Iris pigment epithelial cell (primary cell): ENCODE measurements at regions not wholly inside any gene's neighbourhood (a gene's known extent, or its start where the extent isn't known, plus 50 kb on each side); places are given as distances from the start of the nearest gene placed in this dataset.
"Not testable (repeated sequence)": the region's sequence is repeated elsewhere in the genome, so short reads cannot be mapped to it uniquely, and the experiment has no call there.

Experiments used
- DNase-seq: peaks from one replicate; pipeline ENCODE4 v3.0.0-alpha.2; 2011; ENCODE audit warnings: low read depth

GRCh38 chr5:117624201-117624600, 1049.6 kb upstream of the SEMA6A start:
- no peak for DNase-seq

DNA sequence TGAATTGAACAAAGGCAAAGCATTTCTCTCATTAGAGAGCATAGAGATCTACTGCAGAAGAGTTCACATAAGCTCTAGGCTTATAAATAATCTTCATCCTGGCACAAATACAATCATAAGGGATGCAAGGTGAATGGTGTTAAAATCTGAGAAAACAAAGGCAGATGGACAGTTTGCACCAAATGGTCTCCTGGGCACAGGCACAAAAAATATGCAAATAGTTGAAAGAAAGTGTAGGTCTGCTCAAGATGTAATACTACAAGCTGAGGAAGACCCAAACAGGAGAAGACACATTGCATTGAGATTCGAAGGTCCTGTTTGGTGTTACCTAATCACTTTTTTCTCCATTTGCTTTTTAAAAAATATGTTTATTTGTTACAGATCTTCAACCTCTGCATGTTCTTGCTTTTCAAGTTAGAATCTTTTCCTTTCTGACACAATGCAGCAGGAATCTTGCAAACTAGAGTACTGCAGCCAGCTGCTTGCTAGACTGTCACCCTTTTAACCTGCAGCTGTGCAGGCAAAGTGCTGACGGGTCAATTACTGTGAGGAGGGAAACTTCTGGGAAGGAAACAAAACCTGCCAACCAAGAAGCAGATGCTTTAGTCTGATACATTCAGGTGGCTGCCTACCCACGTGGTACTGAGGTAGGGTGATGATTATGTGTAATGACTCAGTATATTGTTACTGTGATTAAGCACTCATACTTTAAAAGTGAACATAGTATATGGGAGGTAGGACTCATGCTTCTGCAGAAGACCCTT, 1048.6 kb upstream of the SEMA6A start:
- DNase-seq, result no peak

DNA sequence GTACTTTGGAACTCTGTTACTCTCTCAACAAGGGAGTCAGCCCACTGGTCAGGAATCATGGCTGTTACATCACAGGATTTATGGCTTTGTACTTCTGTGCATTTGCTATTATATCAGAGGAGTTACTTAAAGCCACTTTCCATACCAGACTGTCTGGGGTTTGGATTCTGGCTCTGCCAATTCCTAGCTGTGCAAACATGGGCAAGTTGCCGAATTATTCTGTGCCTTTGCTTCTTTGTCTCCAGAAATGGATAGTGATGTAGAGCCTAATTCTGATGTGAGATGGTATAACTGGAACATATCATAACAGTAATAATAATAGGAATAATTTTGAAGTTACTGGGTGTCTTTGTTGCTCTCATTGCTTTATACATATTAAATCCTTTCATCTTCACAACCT, 1047.3 kb upstream of the SEMA6A start:
- DNase-seq, result no peak

DNA sequence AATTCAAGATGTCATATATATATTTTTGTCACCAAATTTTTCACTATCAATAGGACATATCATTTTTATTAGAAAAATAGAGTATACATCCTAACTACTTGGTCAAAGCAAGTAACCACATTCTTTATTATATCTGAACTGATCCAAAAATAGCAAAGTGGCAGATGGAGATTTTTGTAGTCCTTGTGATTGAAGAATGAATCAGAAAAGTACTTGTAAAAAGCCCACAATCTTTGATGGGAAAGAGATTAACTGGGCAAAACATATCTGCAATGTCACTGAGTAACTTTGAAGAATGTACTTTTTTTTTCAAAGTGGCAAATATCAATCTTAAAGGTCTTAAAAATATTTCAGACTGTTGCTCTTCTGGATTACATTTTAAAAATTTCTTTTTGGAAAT, 1040.6 kb upstream of the SEMA6A start:
- no peak for DNase-seq

GRCh38 chr5:117614408-117614807, 1039.8 kb upstream of the SEMA6A start:
- DNase-seq, result no peak

GRCh38 chr5:117604845-117605244, 1030.2 kb upstream of the SEMA6A start:
- DNase-seq, result no peak

DNA sequence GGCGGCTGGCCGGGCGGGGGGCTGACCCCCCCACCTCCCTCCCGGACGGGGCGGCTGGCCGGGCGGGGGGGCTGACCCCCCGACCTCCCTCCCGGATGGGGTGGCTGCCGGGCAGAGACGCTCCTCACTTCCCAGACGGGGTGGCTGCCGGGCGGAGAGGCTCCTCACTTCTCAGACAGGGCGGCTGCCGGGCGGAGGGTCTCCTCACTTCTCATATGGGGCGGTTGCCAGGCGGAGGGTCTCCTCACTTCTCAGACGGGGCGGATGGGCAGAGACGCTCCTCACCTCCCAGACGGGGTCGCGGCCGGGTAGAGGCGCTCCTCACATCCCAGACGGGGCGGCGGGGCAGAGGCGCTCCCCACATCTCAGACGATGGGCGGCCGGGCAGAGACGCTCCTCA, 1025.2 kb upstream of the SEMA6A start:
- not testable (repeated sequence) for DNase-seq

GRCh38 chr5:117594166-117594565, 1019.5 kb upstream of the SEMA6A start:
- DNase-seq, result no peak

GRCh38 chr5:117590944-117591343, 1016.3 kb upstream of the SEMA6A start:
- peak; percentile 3 for DNase-seq

DNA sequence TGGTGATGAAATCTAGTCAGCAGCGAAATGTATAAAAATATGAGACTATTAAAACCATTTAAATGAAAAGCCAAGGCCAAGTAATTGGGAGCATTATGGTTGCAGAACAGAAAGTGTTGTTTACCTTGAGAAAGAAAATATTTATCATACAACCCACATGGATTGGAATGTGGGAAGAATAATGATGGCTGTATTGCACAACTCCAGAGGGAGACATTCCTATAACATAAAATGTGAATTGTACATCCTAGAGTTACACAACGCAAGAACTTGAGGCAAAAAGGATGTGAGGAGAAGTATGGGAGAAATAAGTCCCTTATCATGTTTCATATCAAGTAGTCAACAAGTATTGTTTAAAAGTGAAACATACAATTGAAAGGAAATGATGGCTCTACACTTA, 1014.0 kb upstream of the SEMA6A start:
- DNase-seq, result no peak

DNA sequence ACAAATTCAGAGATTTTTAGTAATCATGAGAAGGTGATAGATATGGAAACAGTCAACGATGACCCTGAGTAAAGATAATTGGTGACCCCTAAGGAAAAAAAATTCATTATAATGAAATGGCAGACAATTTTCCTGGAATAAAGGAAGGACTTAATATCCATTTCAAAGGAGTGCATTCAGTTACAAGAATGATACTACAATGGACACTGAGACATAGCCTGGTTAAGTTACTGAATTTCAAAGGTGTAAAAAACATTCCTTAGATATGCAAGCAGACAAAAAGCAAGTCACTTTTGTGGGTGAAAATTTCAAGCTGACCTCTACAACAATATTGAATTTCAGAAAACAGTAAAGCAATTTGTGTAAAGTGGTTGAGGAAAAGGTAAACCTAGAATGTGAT, 1012.5 kb upstream of the SEMA6A start:
- DNase-seq, result no peak

GRCh38 chr5:117568622-117569021, 994.0 kb upstream of the SEMA6A start:
- DNase-seq, result no peak

DNA sequence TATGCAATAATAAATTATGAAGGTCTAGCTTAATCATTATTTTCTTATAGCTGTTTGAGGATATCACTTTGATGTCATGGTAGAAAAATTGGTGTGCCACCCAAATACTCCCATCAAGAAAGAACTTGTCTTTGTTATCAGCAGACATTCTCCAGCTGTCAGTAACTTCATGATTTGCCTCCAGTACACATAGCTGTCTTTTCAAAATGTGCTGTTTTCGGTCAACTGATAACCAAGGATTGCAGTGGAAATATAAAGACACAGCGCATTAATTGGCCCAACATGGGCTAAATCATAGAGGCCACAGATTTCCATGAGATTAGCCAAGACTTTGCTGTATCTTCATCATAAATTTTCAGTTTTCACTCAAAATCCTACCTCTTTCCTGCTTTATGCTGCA, 993.5 kb upstream of the SEMA6A start:
- DNase-seq, result no peak

DNA sequence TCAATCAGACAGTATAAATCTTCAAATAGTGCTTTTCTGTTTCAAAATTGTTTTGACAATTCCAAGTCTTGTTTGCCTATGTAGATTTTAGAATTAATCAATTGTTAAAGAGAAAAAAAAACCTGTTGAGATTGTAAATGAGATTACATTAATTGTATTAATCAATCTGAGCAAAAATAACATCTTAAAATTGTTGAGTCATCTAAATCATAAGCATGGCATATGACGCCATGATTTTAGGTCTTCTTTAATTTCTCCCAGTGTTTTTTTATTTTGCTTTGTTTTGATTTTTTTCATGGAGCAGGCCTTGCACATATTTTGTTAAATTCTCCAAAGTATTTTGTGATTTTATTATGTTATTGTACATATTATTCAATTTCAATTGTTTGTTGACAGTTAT, 988.0 kb upstream of the SEMA6A start:
- no peak for DNase-seq

DNA sequence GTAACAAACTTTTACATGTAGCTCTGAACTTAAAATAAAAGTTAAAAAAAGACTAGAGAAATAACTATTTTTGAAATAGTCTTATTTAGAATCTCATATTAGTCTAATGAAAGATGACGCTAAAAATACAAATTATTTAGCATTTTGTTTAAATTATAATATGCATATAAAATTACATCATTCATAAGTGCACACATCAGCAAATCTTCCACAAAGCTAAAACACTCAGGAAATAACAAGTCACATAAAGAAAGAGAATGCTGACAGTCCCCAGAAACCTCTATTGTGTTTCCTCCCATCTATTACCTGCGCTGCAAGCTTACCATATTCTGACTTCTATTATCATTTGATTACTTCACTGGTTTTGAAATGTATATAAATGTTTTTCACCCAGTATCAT, 986.9 kb upstream of the SEMA6A start:
- DNase-seq, result no peak

GRCh38 chr5:117559005-117559844, 984.6 kb upstream of the SEMA6A start:
- no peak for DNase-seq

GRCh38 chr5:117551236-117551635, 976.6 kb upstream of the SEMA6A start:
- no peak for DNase-seq

GRCh38 chr5:117547192-117547591, 972.6 kb upstream of the SEMA6A start:
- DNase-seq, result no peak

DNA sequence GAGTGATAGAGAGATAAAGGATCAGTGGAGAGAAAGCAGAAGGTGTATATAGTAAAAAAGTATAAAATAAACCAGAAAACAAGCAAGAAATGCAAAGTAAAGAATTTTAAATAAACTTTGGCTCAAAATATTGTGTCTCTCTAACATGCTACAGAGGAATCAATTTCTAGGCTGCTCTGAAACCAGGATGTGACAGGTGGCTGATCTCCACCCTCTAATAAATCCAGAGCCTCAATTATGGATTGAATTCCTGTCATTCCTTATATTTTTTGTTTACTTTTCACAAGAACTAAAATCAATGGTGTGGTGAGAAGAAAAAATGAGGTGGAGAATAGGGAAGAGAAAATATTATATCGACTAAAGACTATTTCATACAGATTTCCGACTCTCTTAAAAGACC, 965.1 kb upstream of the SEMA6A start:
- no peak for DNase-seq

DNA sequence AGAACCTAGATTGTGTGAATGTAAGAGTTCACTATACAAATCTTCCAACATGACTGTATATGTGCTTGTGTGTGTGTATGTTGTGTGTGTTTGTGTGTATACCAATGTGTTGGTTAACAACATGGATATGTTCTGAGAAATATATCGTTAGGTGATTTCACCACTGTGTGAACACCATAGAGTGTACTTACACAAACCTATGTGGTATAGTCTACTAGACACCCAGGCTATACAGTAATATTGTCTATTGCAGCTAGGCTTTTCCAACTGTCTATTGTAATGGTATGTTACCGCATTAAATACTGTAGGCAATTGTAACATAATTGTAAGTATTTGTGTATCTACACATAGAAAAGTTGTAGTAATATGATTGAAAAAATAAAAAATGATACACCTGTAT, 959.2 kb upstream of the SEMA6A start:
- DNase-seq, result no peak

DNA sequence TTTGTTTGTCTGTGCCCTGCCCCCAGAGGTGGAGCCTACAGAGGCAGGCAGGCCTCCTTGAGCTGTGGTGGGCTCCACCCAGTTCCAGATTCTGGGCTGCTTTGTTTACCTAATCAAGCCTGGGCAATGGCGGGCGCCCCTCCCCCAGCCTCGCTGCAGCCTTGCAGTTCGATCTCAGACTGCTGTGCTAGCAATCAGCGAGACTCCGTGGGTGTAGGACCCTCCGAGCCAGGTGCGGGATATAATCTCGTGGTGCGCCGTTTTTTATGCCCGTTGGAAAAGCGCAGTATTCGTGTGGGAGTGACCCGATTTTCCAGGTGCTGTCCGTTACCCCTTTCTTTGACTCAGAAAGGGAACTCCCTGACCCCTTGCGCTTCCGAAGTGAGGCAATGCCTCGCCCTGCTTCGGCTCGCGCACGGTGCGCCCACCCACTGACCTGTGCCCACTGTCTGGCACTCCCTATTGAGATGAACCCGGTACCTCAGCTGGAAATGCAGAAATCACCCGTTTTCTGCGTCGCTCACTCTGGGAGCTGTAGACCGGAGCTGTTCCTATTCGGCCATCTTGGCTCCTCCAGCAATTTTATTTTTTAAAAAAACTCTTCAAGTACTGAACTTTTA, 958.5 kb upstream of the SEMA6A start:
- DNase-seq, result not testable (repeated sequence)

GRCh38 chr5:117519957-117520500, 945.4 kb upstream of the SEMA6A start:
- DNase-seq, result no peak

DNA sequence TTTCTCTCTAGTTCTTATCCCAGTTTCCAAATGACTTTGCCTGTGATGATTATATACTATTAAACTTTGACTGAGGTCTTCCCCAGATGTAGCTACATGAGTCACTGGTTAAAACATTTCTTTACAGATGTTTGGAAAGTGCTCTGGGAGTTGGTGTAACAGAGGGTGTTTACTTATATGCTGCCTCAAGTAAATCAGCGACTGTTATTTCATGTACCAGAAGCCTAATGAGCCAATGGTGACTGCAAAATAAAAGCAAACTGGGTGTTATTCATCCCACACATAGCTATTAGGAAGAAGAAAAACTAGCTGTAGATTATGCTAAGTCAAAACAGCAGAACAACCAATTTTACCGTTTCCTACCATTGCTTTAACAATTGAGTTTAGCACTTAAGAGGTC, 929.7 kb upstream of the SEMA6A start:
- DNase-seq, result no peak
